Heart left ventricle (tissue), 13 donors: ENCODE measurements at regions not wholly inside any gene's neighbourhood (a gene's known extent, or its start where the extent isn't known, plus 50 kb on each side); places are given as distances from the start of the nearest gene placed in this dataset.
"Not testable (repeated sequence)": the region's sequence is repeated elsewhere in the genome, so short reads cannot be mapped to it uniquely, and the experiment has no call there.

Experiments used
- POLR2A ChIP-seq, 2 donors: fragments of 450-650 bp; IDR thresholded peaks; one replicate each; pipeline ENCODE4 v1.6.1; 2017; ENCODE audit warnings: antibody characterized with exemption in 2 of 2, mild to moderate bottlenecking in 2 of 2, moderate library complexity in 2 of 2
- TF ChIP-seq, protein P1 (sequence below), 12 donors: fragments of 200-600 bp; sonication (generic) in 4 of 12; IDR thresholded peaks; one replicate each; pipeline versions ENCODE4 v1.5.0 to v1.8.0; 2018 to 2022; ENCODE audit warnings: antibody characterized with exemption in 12 of 12, mild to moderate bottlenecking in 5 of 12
- donor health status: ischemic (EF 13 %, LVEDD 7.1; RV severe dilation, severe dysfunction).
- donor health status: DM: no; HTN: yes; CAD: no.
- donor health status: DM: no; HTN: no; CAD: no.
- donor health status: ischemic (EF 25% LVEDD 6.9; RV normal size, moderate dysfunction).
- donor health status: ischemic (EF 25% LVEDD 5.7; RV mildly dilated, moderate dysfunction).
- donor health status: ischemic (EF 35%, LVEDD 5.7; RV mildly dilated, moderate dysfunction).
- donor health status: nonischemic (EF 11% LVEDD 7.7; RV severe dilation, severe dysfunction).
- donor health status: DM: yes; HTN: yes; CAD: no.
- donor health status: PGD.
- donor health status: ischemic (EF 29% LVEDD 5.4; RV normal size, mild dysfunction).
- donor health status: nonischemic (EF 23%, LVEDD 6.1; RV moderate dilation, normal function).

DNA sequence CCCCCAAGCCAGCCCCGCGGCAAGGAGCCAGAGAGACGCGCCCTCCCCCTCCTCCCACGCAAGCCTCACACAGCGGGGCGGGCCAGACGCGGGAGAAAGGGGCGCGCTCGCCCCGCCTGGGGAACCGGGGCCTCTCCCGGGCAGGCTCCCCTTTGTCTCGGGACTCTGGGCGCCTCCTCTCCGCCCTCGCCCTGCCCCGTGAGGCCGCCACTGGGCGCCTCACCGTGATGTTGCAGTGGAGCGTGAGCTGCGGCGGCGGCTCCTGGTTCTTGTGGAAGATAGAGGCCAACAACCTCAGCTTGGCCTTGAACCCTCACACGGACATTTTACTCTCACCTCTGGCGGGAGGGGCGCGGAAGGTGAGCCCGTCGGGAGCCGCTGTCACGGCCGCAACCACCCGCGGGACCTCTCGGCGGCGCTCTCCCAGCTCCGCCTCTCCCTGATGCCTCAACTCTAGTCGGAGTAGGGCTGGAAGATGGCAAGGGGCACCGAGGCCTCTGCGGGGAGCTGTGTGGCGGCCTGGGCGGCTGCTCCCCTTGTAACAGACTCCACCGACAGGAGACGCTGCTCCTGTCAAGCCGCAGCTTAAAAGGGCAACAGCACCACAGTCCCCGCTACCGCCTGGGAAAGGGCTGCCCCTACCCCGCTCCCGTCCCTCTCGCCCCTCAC is 179.2 kb upstream of the ZSCAN2 start:
- TF ChIP-seq, protein P1, sequence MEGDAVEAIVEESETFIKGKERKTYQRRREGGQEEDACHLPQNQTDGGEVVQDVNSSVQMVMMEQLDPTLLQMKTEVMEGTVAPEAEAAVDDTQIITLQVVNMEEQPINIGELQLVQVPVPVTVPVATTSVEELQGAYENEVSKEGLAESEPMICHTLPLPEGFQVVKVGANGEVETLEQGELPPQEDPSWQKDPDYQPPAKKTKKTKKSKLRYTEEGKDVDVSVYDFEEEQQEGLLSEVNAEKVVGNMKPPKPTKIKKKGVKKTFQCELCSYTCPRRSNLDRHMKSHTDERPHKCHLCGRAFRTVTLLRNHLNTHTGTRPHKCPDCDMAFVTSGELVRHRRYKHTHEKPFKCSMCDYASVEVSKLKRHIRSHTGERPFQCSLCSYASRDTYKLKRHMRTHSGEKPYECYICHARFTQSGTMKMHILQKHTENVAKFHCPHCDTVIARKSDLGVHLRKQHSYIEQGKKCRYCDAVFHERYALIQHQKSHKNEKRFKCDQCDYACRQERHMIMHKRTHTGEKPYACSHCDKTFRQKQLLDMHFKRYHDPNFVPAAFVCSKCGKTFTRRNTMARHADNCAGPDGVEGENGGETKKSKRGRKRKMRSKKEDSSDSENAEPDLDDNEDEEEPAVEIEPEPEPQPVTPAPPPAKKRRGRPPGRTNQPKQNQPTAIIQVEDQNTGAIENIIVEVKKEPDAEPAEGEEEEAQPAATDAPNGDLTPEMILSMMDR (IDR thresholded peaks at IDR 0.05), result not testable (repeated sequence)
- TF ChIP-seq POLR2A (IDR thresholded peaks at IDR 0.05), result not testable (repeated sequence)
